ENCODE measurements at regions not wholly inside any gene's neighbourhood (a gene's known extent, or its start where the extent isn't known, plus 50 kb on each side); places are given as distances from the start of the nearest gene placed in this dataset.

- no peak overlapping the region for H3K18ac ChIP-seq (ENCODE audit: insufficient read length, low read depth, low read length)
- H3K4ac ChIP-seq (ENCODE audit: low read depth, low read length) = no peak overlapping the region
- no peak overlapping the region for H2BK15ac ChIP-seq (ENCODE audit: low read depth, low read length)
- no peak overlapping the region for H3K23ac ChIP-seq (ENCODE audit: insufficient read length, low read depth, low read length)
- Mint-ChIP-seq H3K27ac (no peak overlapping the region), H3K36me3 (ENCODE audit: insufficient read depth in 1 of 3, low read depth in 3 of 3) (no peaks in the 10 kb centered on the region), H3K4me1 (peaks cover 0 to 2% of the 10 kb centered on the region in 2 experiments; a peak in 1 of 4 replicates), H3K27me3 (ENCODE audit: low read depth) (no peaks in the 10 kb centered on the region), H3K4me3 (no peak overlapping the region), H3K9me3 (no peaks in the 10 kb centered on the region)
- no peaks in the 10 kb centered on the region for H3K4me1 ChIP-seq (ENCODE audit: insufficient read depth, low read length)
- H4K8ac ChIP-seq (replicated peaks; ENCODE audit: insufficient read length, low read depth, low read length) = no peak overlapping the region
- no peak overlapping the region for H2BK12ac ChIP-seq (ENCODE audit: insufficient read length, low read depth, low read length)
- H2BK20ac ChIP-seq (ENCODE audit: low read depth, low read length, poor library complexity, severe bottlenecking) = no peak overlapping the region
- no peak overlapping the region for H3T11ph ChIP-seq (ENCODE audit: low read length)
- H4K20me1 ChIP-seq (ENCODE audit: control insufficient read depth, insufficient read depth, insufficient read length) = no peaks in the 10 kb centered on the region
- H3K23me2 ChIP-seq (ENCODE audit: insufficient read length, low read depth, low read length, poor library complexity, severe bottlenecking) = no peaks in the 10 kb centered on the region
- TF ChIP-seq CTCF (conservative IDR thresholded peaks at IDR 0.05) = no peak
- no peak overlapping the region for H2AK5ac ChIP-seq (ENCODE audit: insufficient read length, low read length)
- no peak overlapping the region for H2AFZ ChIP-seq (ENCODE audit: low read length)
- no peak for DNase-seq
- no peaks in the 10 kb centered on the region for H3K79me1 ChIP-seq (ENCODE audit: insufficient read depth, low read depth, low read length, poor library complexity, severe bottlenecking)
- H2BK120ac ChIP-seq (ENCODE audit: low read depth, low read length, poor library complexity, severe bottlenecking) = no peak overlapping the region
- H3K56ac ChIP-seq (ENCODE audit: insufficient read length, low read depth, low read length) = no peak overlapping the region
- H2BK5ac ChIP-seq (ENCODE audit: insufficient read length, low read length) = no peak overlapping the region
- H4K91ac ChIP-seq (ENCODE audit: insufficient read length, low read depth, low read length) = no peak overlapping the region
- H3K4me2 ChIP-seq (ENCODE audit: insufficient read depth, insufficient read length, low read length) = no peak overlapping the region
- no peak overlapping the region for H3K9ac ChIP-seq (ENCODE audit: extremely low read depth, insufficient read length, low read length)
- H4K5ac ChIP-seq (ENCODE audit: insufficient read length, low read depth, low read length) = no peak overlapping the region
- H3K27ac ChIP-seq (ENCODE audit: insufficient read length, low read depth, low read length) = no peak overlapping the region
- H3K14ac ChIP-seq (ENCODE audit: insufficient read depth, low read length) = no peak overlapping the region
- H3K9me3 ChIP-seq (ENCODE audit: control insufficient read depth, low read depth, low read length) = no peaks in the 10 kb centered on the region
- H3K79me2 ChIP-seq (ENCODE audit: insufficient read depth, low read length) = no peaks in the 10 kb centered on the region
- H3K27me3 ChIP-seq (ENCODE audit: insufficient read depth, low read length) = no peaks in the 10 kb centered on the region
These were observed 395.1 kb upstream of the CDH19 start for GRCh38 chr18:66999003-66999402.
